DOHH2 (cell line): ENCODE measurements at regions not wholly inside any gene's neighbourhood (a gene's known extent, or its start where the extent isn't known, plus 50 kb on each side); places are given as distances from the start of the nearest gene placed in this dataset.

Experiments
- H3F3A ChIP-seq: fragments of 200-600 bp; sonication (generic), shearing (Covaris generic); 2 replicates; pipeline ENCODE4 v1.6.0; 2016; ENCODE audit warnings: antibody characterized with exemption, mild to moderate bottlenecking; ENCODE audit not compliant: control insufficient read depth, insufficient read depth
- H3K27ac ChIP-seq: fragments of 200-600 bp; sonication (generic); 2 replicates; pipeline ENCODE4 v1.5.1; 2014; ENCODE audit warnings: low read depth, mild to moderate bottlenecking, low read length, moderate library complexity
- H3K27me3 ChIP-seq: fragments of 200-600 bp; sonication (generic); 2 replicates; pipeline ENCODE4 v1.6.1; 2014; ENCODE audit warnings: mild to moderate bottlenecking, low read length, mixed read lengths; ENCODE audit not compliant: control insufficient read depth
- H3K36me3 ChIP-seq: fragments of 200-600 bp; sonication (generic); 2 replicates; pipeline ENCODE4 v1.6.1; 2014; ENCODE audit warnings: mild to moderate bottlenecking, low read length, moderate library complexity, mixed read lengths; ENCODE audit not compliant: control insufficient read depth
- H3K4me1 ChIP-seq: fragments of 200-600 bp; sonication (generic); 2 replicates; pipeline ENCODE4 v1.6.1; 2014; ENCODE audit warnings: mild to moderate bottlenecking, low read length, mixed read lengths; ENCODE audit not compliant: control insufficient read depth
- H3K4me2 ChIP-seq: fragments of 200-600 bp; sonication (generic); 2 replicates; pipeline ENCODE4 v1.6.0; 2014; ENCODE audit warnings: mild to moderate bottlenecking, low read length, moderate library complexity
- H3K4me3 ChIP-seq: fragments of 200-600 bp; sonication (generic); 2 replicates; pipeline ENCODE4 v1.5.1; 2014; ENCODE audit warnings: mild to moderate bottlenecking, low read length, mixed read lengths
- H3K79me2 ChIP-seq: fragments of 200-600 bp; sonication (generic); 2 replicates; pipeline ENCODE4 v1.6.1; 2014; ENCODE audit warnings: mild to moderate bottlenecking, low read length, mixed read lengths; ENCODE audit not compliant: control insufficient read depth
- H3K9me2 ChIP-seq: fragments of 200-600 bp; sonication (generic); replicated peaks from 2 replicates; pipeline ENCODE4 v1.6.1; 2014; ENCODE audit warnings: mild to moderate bottlenecking, low read length, mixed read lengths; ENCODE audit not compliant: control insufficient read depth
- H3K9me3 ChIP-seq: fragments of 200-600 bp; sonication (generic); 2 replicates; pipeline ENCODE4 v1.6.1; 2014; ENCODE audit warnings: antibody characterized with exemption, low read length, mixed read lengths; ENCODE audit not compliant: control insufficient read depth, insufficient read depth
- H4K20me1 ChIP-seq: fragments of 200-600 bp; sonication (generic); 2 replicates; pipeline ENCODE4 v1.6.0; 2014; ENCODE audit warnings: low read depth, mild to moderate bottlenecking, antibody characterized with exemption, low read length, moderate library complexity; ENCODE audit not compliant: control insufficient read depth, insufficient read depth
- CTCF ChIP-seq: fragments of 200-600 bp; sonication (generic); IDR thresholded peaks from one replicate; pipeline ENCODE4 v1.5.1; 2014; ENCODE audit warnings: antibody characterized with exemption, mild to moderate bottlenecking, low read depth, low read length; ENCODE audit not compliant: poor library complexity, severe bottlenecking
- EZH2phosphoT487 ChIP-seq: fragments of 200-600 bp; sonication (generic); IDR thresholded peaks from 2 replicates; pipeline ENCODE4 v1.6.1; 2017; ENCODE audit warnings: borderline replicate concordance, mild to moderate bottlenecking, antibody characterized with exemption, low read length, moderate library complexity, mixed read lengths

GRCh38 chr13:83825676-83826075, 56.6 kb downstream of the SLITRK1 start:
- no peak overlapping the region for H3K4me3 ChIP-seq
- TF ChIP-seq EZH2phosphoT487 (no peak), CTCF (no peak)

GRCh38 chr13:83824560-83824959, 57.7 kb downstream of the SLITRK1 start:
- Histone ChIP-seq H3K9me3 (peaks cover 14% of the 10 kb centered on the region; the same call in 1 of the 2 replicates), H3K27ac (no peak overlapping the region), H3K36me3 (no peaks in the 10 kb centered on the region), H3K27me3 (no peaks in the 10 kb centered on the region), H3K4me2 (no peak overlapping the region), H3K4me3 (no peak overlapping the region), H3K79me2 (no peaks in the 10 kb centered on the region), H4K20me1 (no peaks in the 10 kb centered on the region), H3F3A (no peaks in the 10 kb centered on the region), H3K9me2 (no peaks in the 10 kb centered on the region), H3K4me1 (no peaks in the 10 kb centered on the region)
- TF ChIP-seq CTCF = no peak
- TF ChIP-seq EZH2phosphoT487 = no peak

More at GRCh38 chr13:83825676-83826075, 56.6 kb downstream of the SLITRK1 start:
- Histone ChIP-seq H3K9me2 (no peaks in the 10 kb centered on the region), H3K9me3 (peaks cover 14% of the 10 kb centered on the region; the same call in 1 of the 2 replicates), H4K20me1 (no peaks in the 10 kb centered on the region), H3K4me2 (no peak overlapping the region), H3F3A (no peaks in the 10 kb centered on the region), H3K79me2 (no peaks in the 10 kb centered on the region), H3K36me3 (no peaks in the 10 kb centered on the region), H3K4me1 (no peaks in the 10 kb centered on the region), H3K27ac (no peak overlapping the region), H3K27me3 (no peaks in the 10 kb centered on the region)

GRCh38 chr13:83824120-83824519, 58.2 kb downstream of the SLITRK1 start:
- Histone ChIP-seq H3F3A (no peaks in the 10 kb centered on the region), H4K20me1 (no peaks in the 10 kb centered on the region), H3K27me3 (no peaks in the 10 kb centered on the region), H3K27ac (no peak overlapping the region), H3K4me3 (no peak overlapping the region), H3K4me2 (no peak overlapping the region), H3K36me3 (no peaks in the 10 kb centered on the region), H3K4me1 (no peaks in the 10 kb centered on the region), H3K9me2 (no peaks in the 10 kb centered on the region), H3K9me3 (peaks cover 14% of the 10 kb centered on the region; the same call in 1 of the 2 replicates), H3K79me2 (no peaks in the 10 kb centered on the region)
- TF ChIP-seq EZH2phosphoT487 (no peak), CTCF (no peak)

GRCh38 chr13:83819611-83820010, 62.7 kb downstream of the SLITRK1 start:
- H3K27ac ChIP-seq = no peak overlapping the region
- H3K27me3 ChIP-seq = no peaks in the 10 kb centered on the region
- peaks cover 13% of the 10 kb centered on the region; the same call in 1 of the 2 replicates for H3K9me3 ChIP-seq
- H3K4me3 ChIP-seq = no peak overlapping the region
- no peak for TF ChIP-seq EZH2phosphoT487
- no peak for TF ChIP-seq CTCF
- no peaks in the 10 kb centered on the region for H3K36me3 ChIP-seq
- H3K9me2 ChIP-seq = no peaks in the 10 kb centered on the region
- no peaks in the 10 kb centered on the region for H3F3A ChIP-seq
- no peaks in the 10 kb centered on the region for H4K20me1 ChIP-seq
- no peaks in the 10 kb centered on the region for H3K79me2 ChIP-seq
- H3K4me1 ChIP-seq = no peaks in the 10 kb centered on the region
- H3K4me2 ChIP-seq = no peak overlapping the region
